Osteoblast (primary cell): ENCODE measurements at regions not wholly inside any gene's neighbourhood (a gene's known extent, or its start where the extent isn't known, plus 50 kb on each side); places are given as distances from the start of the nearest gene placed in this dataset.

Experiments
- DNase-seq: peaks from one replicate; pipeline ENCODE4 v3.0.0; 2011; ENCODE audit warnings: low spot score, mixed read lengths; ENCODE audit not compliant: insufficient read length; ENCODE audit errors: missing footprints
- H2AFZ ChIP-seq: 2 replicates; pipeline ENCODE4 v1.6.0; 2011; ENCODE audit warnings: mild to moderate bottlenecking, low read length
- H3K27ac ChIP-seq: 2 replicates; pipeline ENCODE4 v1.5.1; 2011; ENCODE audit warnings: mild to moderate bottlenecking, low read depth, low read length, moderate library complexity
- H3K27me3 ChIP-seq: 2 replicates; pipeline ENCODE4 v1.6.0; 2012; ENCODE audit warnings: mild to moderate bottlenecking, control low read depth, inconsistent platforms, low read length, moderate library complexity; ENCODE audit not compliant: insufficient read depth
- H3K36me3 ChIP-seq: 2 replicates; pipeline ENCODE4 v1.5.1; 2011; ENCODE audit warnings: mild to moderate bottlenecking, low read length, control low read depth, moderate library complexity; ENCODE audit not compliant: insufficient read depth
- H3K4me1 ChIP-seq: 2 replicates; pipeline ENCODE4 v1.5.1; 2011; ENCODE audit warnings: mild to moderate bottlenecking, low read length, control low read depth, moderate library complexity; ENCODE audit not compliant: insufficient read depth
- H3K4me2 ChIP-seq: 2 replicates; pipeline ENCODE4 v1.6.0; 2011; ENCODE audit warnings: mild to moderate bottlenecking, low read length; ENCODE audit not compliant: insufficient read depth
- H3K4me3 ChIP-seq: fragments of 200-600 bp; sonication (generic); 3 replicates; pipeline ENCODE4 v1.5.1; 2012; ENCODE audit warnings: mild to moderate bottlenecking, low read length, inconsistent platforms; ENCODE audit not compliant: insufficient read depth
- H3K79me2 ChIP-seq: 2 replicates; pipeline ENCODE4 v1.6.0; 2012; ENCODE audit warnings: mild to moderate bottlenecking, low read length, control low read depth, inconsistent platforms; ENCODE audit not compliant: insufficient read depth
- H3K9me3 ChIP-seq: 2 replicates; pipeline ENCODE4 v1.5.1; 2011; ENCODE audit warnings: low read depth, low read length, control low read depth
- H4K20me1 ChIP-seq: 2 replicates; pipeline ENCODE4 v1.6.0; 2012; ENCODE audit warnings: mild to moderate bottlenecking, low read length, control low read depth; ENCODE audit not compliant: insufficient read depth
- CTCF ChIP-seq: IDR thresholded peaks from 2 replicates; pipeline ENCODE4 v1.5.1; 2011; ENCODE audit warnings: mild to moderate bottlenecking, low read depth, low read length, moderate library complexity; ENCODE audit errors: extremely low read depth

- DNase-seq = no peak
- no peak for TF ChIP-seq CTCF
- no peaks in the 10 kb centered on the region for H4K20me1 ChIP-seq
- H3K9me3 ChIP-seq = no peaks in the 10 kb centered on the region
- H3K4me3 ChIP-seq = no peak overlapping the region
- H3K27me3 ChIP-seq = no peaks in the 10 kb centered on the region
- H3K79me2 ChIP-seq = no peaks in the 10 kb centered on the region
- no peak overlapping the region for H2AFZ ChIP-seq
- no peaks in the 10 kb centered on the region for H3K36me3 ChIP-seq
- no peaks in the 10 kb centered on the region for H3K4me1 ChIP-seq
- H3K27ac ChIP-seq = no peak overlapping the region
- H3K4me2 ChIP-seq = no peak overlapping the region
These were observed 80.5 kb downstream of the ZIC3 start for GRCh38 chrX:137646472-137646871.

- H3K27me3 ChIP-seq = no peaks in the 10 kb centered on the region
- no peak for DNase-seq
- TF ChIP-seq CTCF = no peak
- no peaks in the 10 kb centered on the region for H3K36me3 ChIP-seq
- H4K20me1 ChIP-seq = no peaks in the 10 kb centered on the region
- no peak overlapping the region for H3K27ac ChIP-seq
- H3K4me3 ChIP-seq = no peak overlapping the region
- no peak overlapping the region for H3K4me2 ChIP-seq
- H3K79me2 ChIP-seq = no peaks in the 10 kb centered on the region
- H3K4me1 ChIP-seq = no peaks in the 10 kb centered on the region
- H3K9me3 ChIP-seq = no peaks in the 10 kb centered on the region
- no peak overlapping the region for H2AFZ ChIP-seq
These were observed 85.7 kb downstream of the ZIC3 start for GRCh38 chrX:137651647-137652046.

- Histone ChIP-seq H3K4me2 (no peak overlapping the region), H3K4me1 (no peaks in the 10 kb centered on the region), H3K36me3 (no peaks in the 10 kb centered on the region), H4K20me1 (no peaks in the 10 kb centered on the region), H2AFZ (no peak overlapping the region), H3K27ac (no peak overlapping the region), H3K79me2 (no peaks in the 10 kb centered on the region), H3K9me3 (no peaks in the 10 kb centered on the region), H3K27me3 (no peaks in the 10 kb centered on the region), H3K4me3 (no peak overlapping the region)
- no peak for TF ChIP-seq CTCF
- no peak for DNase-seq
These were observed 86.2 kb downstream of the ZIC3 start for GRCh38 chrX:137652086-137652485.

- Histone ChIP-seq H3K4me1 (no peaks in the 10 kb centered on the region), H2AFZ (no peak overlapping the region), H3K79me2 (no peaks in the 10 kb centered on the region), H3K4me3 (no peak overlapping the region), H3K27ac (no peak overlapping the region), H3K9me3 (no peaks in the 10 kb centered on the region), H3K36me3 (no peaks in the 10 kb centered on the region), H4K20me1 (no peaks in the 10 kb centered on the region), H3K4me2 (no peak overlapping the region), H3K27me3 (no peaks in the 10 kb centered on the region)
- DNase-seq = no peak
- no peak for TF ChIP-seq CTCF
These were observed 88.6 kb downstream of the ZIC3 start for GRCh38 chrX:137654481-137654880.
